H1 (cell line): ENCODE measurements at regions not wholly inside any gene's neighbourhood (a gene's known extent, or its start where the extent isn't known, plus 50 kb on each side); places are given as distances from the start of the nearest gene placed in this dataset.

ENCODE experiments used
- CTCF ChIA-PET: fragments of 300-600 bp; sonication (Branson Sonifier 250); formaldehyde crosslinking; loops from one replicate; lab custom pipeline; 2021; ENCODE audit not compliant: partially characterized antibody; lab: Charles Lee
- POLR2A ChIA-PET: fragments of 300-600 bp; sonication (Branson Sonifier 250); formaldehyde crosslinking; loops from one replicate; lab custom pipeline; 2021; ENCODE audit warnings: inconsistent platforms; ENCODE audit not compliant: partially characterized antibody; lab: Charles Lee
- DNase-seq, 2 experiments: peaks; one replicate each; pipeline versions ENCODE4 v3.0.0 to v3.0.0-alpha.2; 2010 to 2022; ENCODE audit warnings: low spot score in 2 of 2, low read depth in 1 of 2, mixed read lengths in 1 of 2
- FAIRE-seq: peaks from 2 replicates; lab custom pipeline; 2011; peaks lifted over from hg19 to GRCh38; lab: Jason Lieb, UNC
- H2AFZ ChIP-seq: 2 replicates; pipeline ENCODE4 v1.8.1; 2012; ENCODE audit warnings: low read length, inconsistent platforms
- H2AK5ac ChIP-seq: 2 replicates; pipeline ENCODE4 v1.6.1; 2013; ENCODE audit warnings: low read depth, low read length
- H2BK120ac ChIP-seq: replicated peaks from 2 replicates; pipeline ENCODE3; 2013; ENCODE audit warnings: low read depth, low read length, inconsistent platforms
- H2BK12ac ChIP-seq: 2 replicates; pipeline ENCODE4 v1.6.1; 2013; ENCODE audit warnings: low read depth, low read length
- H2BK15ac ChIP-seq: 2 replicates; pipeline ENCODE4 v1.6.1; 2013; ENCODE audit warnings: low read length
- H2BK20ac ChIP-seq: 2 replicates; pipeline ENCODE4 v1.6.1; 2013; ENCODE audit warnings: low read length
- H2BK5ac ChIP-seq: 2 replicates; pipeline ENCODE4 v1.6.1; 2013; ENCODE audit warnings: low read depth, low read length
- H3K14ac ChIP-seq: 2 replicates; pipeline ENCODE4 v1.6.1; 2013; ENCODE audit warnings: inconsistent platforms; ENCODE audit not compliant: insufficient read length
- H3K18ac ChIP-seq: 2 replicates; pipeline ENCODE4 v1.6.1; 2013; ENCODE audit warnings: low read length; ENCODE audit errors: extremely low read depth
- H3K23ac ChIP-seq: 2 replicates; pipeline ENCODE4 v1.6.1; 2013; ENCODE audit warnings: inconsistent platforms; ENCODE audit not compliant: insufficient read length
- H3K23me2 ChIP-seq: 2 replicates; pipeline ENCODE4 v1.6.1; 2013; ENCODE audit warnings: low read depth, low read length
- H3K27ac ChIP-seq: 2 replicates; pipeline ENCODE4 v1.6.1; 2011; ENCODE audit warnings: low read depth, low read length, inconsistent platforms
- H3K27me3 ChIP-seq, 4 experiments: replicated peaks in 1 of 4; 1 replicate in 1 of 4; 2 replicates in 3 of 4; pipeline versions ENCODE4 v1.6.1 to v1.8.1; 2011 to 2013; ENCODE audit warnings: low read length in 3 of 4, mild to moderate bottlenecking in 3 of 4, inconsistent platforms in 2 of 4, mixed read lengths in 2 of 4, moderate library complexity in 1 of 4; ENCODE audit not compliant: control insufficient read depth in 3 of 4, insufficient read depth in 3 of 4; ENCODE audit errors: extremely low read depth in 1 of 4
- H3K36me3 ChIP-seq, 4 experiments: 2 replicates each; pipeline versions ENCODE4 v1.6.1 to v1.8.1; 2011 to 2013; ENCODE audit warnings: mild to moderate bottlenecking in 4 of 4, low read length in 3 of 4, moderate library complexity in 2 of 4, control low read depth in 1 of 4, inconsistent platforms in 1 of 4; ENCODE audit not compliant: insufficient read depth in 4 of 4, control insufficient read depth in 2 of 4
- H3K4ac ChIP-seq: replicated peaks from 2 replicates; pipeline ENCODE3; 2013; ENCODE audit warnings: low read length, low read depth, mixed read lengths, inconsistent platforms; ENCODE audit not compliant: insufficient read length
- H3K4me1 ChIP-seq, 4 experiments: replicated peaks in 1 of 4; 1 replicate in 1 of 4; 2 replicates in 3 of 4; pipeline versions ENCODE4 v1.6.1 to v1.8.1; 2011 to 2013; ENCODE audit warnings: low read length in 3 of 4, inconsistent platforms in 2 of 4, mixed read lengths in 1 of 4; ENCODE audit not compliant: insufficient read depth in 4 of 4, control insufficient read depth in 3 of 4
- H3K4me2 ChIP-seq, 2 experiments: 2 replicates each; pipeline versions ENCODE4 v1.6.1 to v1.8.1; 2011 to 2013; ENCODE audit warnings: low read depth in 2 of 2, low read length in 2 of 2, control low read depth in 1 of 2, inconsistent platforms in 1 of 2, mild to moderate bottlenecking in 1 of 2; ENCODE audit not compliant: insufficient read depth in 1 of 2
- H3K4me3 ChIP-seq, 4 experiments: fragments of 200-600, 300-600 bp in 1 of 4; sonication (generic), shearing (Covaris generic), sonication (Bioruptor Twin) in 1 of 4; 2 replicates each; pipeline versions ENCODE4 v1.5.1 to v1.8.1; 2011 to 2016; ENCODE audit warnings: low read length in 4 of 4, low read depth in 3 of 4, control low read depth in 2 of 4, inconsistent platforms in 2 of 4, mild to moderate bottlenecking in 2 of 4, mixed read lengths in 1 of 4, moderate library complexity in 1 of 4; ENCODE audit not compliant: insufficient read depth in 2 of 4; ENCODE audit errors: extremely low read depth in 1 of 4
- H3K56ac ChIP-seq: replicated peaks from 2 replicates; pipeline ENCODE3; 2013; ENCODE audit warnings: low read depth, mild to moderate bottlenecking, mixed read lengths, low read length, inconsistent platforms; ENCODE audit not compliant: insufficient read length
- H3K79me1 ChIP-seq: 2 replicates; pipeline ENCODE4 v1.6.1; 2013; ENCODE audit warnings: low read depth, low read length, control low read depth
- H3K79me2 ChIP-seq, 2 experiments: 2 replicates each; pipeline versions ENCODE4 v1.6.1 to v1.8.1; 2012 to 2013; ENCODE audit warnings: low read length in 2 of 2, mild to moderate bottlenecking in 2 of 2, inconsistent platforms in 1 of 2; ENCODE audit not compliant: insufficient read depth in 2 of 2, control insufficient read depth in 1 of 2
- H3K9ac ChIP-seq, 4 experiments: replicated peaks in 1 of 4; 1 replicate in 1 of 4; 2 replicates in 3 of 4; pipeline versions ENCODE4 v1.6.1 to v1.8.1; 2011 to 2013; ENCODE audit warnings: low read depth in 3 of 4, low read length in 3 of 4, control low read depth in 2 of 4, mild to moderate bottlenecking in 2 of 4, moderate library complexity in 2 of 4, inconsistent platforms in 1 of 4; ENCODE audit errors: extremely low read depth in 1 of 4
- H3K9me3 ChIP-seq, 2 experiments: 2 replicates each; pipeline versions ENCODE4 v1.6.1 to v1.8.1; 2012 to 2013; ENCODE audit warnings: mild to moderate bottlenecking in 2 of 2, moderate library complexity in 2 of 2, control low read depth in 1 of 2, inconsistent platforms in 1 of 2, low read depth in 1 of 2, low read length in 1 of 2, mixed read lengths in 1 of 2; ENCODE audit not compliant: insufficient read depth in 2 of 2
- H4K20me1 ChIP-seq, 2 experiments: replicated peaks in 1 of 2; 2 replicates each; pipeline versions ENCODE3 to v1.8.1; 2011 to 2013; ENCODE audit warnings: inconsistent platforms in 2 of 2, low read length in 2 of 2, mild to moderate bottlenecking in 1 of 2; ENCODE audit not compliant: insufficient read depth in 2 of 2, control insufficient read depth in 1 of 2
- H4K5ac ChIP-seq: 2 replicates; pipeline ENCODE4 v1.6.1; 2013; ENCODE audit warnings: low read length, low read depth, mixed read lengths, inconsistent platforms; ENCODE audit not compliant: insufficient read length
- H4K8ac ChIP-seq: 2 replicates; pipeline ENCODE4 v1.8.0; 2013; ENCODE audit warnings: mild to moderate bottlenecking, moderate library complexity, low read length, inconsistent platforms; ENCODE audit not compliant: insufficient read depth; ENCODE audit errors: extremely low read depth
- H4K91ac ChIP-seq: replicated peaks from 2 replicates; pipeline ENCODE3; 2013; ENCODE audit warnings: low read length, mixed read lengths, inconsistent platforms; ENCODE audit not compliant: insufficient read length
- CTCF ChIP-seq, 3 experiments: IDR thresholded peaks; 1 replicate in 2 of 3; 2 replicates in 1 of 3; pipeline versions ENCODE4 v1.5.1 to v1.6.1; 2011; ENCODE audit warnings: low read length in 3 of 3, mild to moderate bottlenecking in 3 of 3, inconsistent platforms in 2 of 3, low read depth in 1 of 3, moderate library complexity in 1 of 3; ENCODE audit not compliant: insufficient read depth in 1 of 3; ENCODE audit errors: control extremely low read depth in 1 of 3
- RAD21 ChIP-seq, 2 experiments: IDR thresholded peaks in 1 of 2; conservative IDR thresholded peaks in 1 of 2; 2 replicates each; pipeline ENCODE4 v1.6.1; 2011; ENCODE audit warnings: low read depth in 2 of 2, low read length in 2 of 2, improper control_type of control experiment in 1 of 2, inconsistent platforms in 1 of 2, mild to moderate bottlenecking in 1 of 2, moderate library complexity in 1 of 2
- SP1 ChIP-seq: IDR thresholded peaks from 2 replicates; pipeline ENCODE4 v1.6.1; 2011; ENCODE audit warnings: low read depth, low read length
- TAF1 ChIP-seq: IDR thresholded peaks from 2 replicates; pipeline ENCODE4 v1.6.1; 2011; ENCODE audit warnings: mild to moderate bottlenecking, low read depth, low read length
- YY1 ChIP-seq: IDR thresholded peaks from 2 replicates; pipeline ENCODE4 v1.6.1; 2011; ENCODE audit warnings: low read depth, mild to moderate bottlenecking, low read length
- WGBS, 2 experiments: shearing (Covaris generic) in 1 of 2; methylation state at CpG; one replicate each; pipeline versions ENCODE4 v1.1.6 to v1.1.7; 2013 to 2015; ENCODE audit warnings: low lambda C conversion rate in 2 of 2, mixed read lengths in 2 of 2, inconsistent platforms in 1 of 2, low coverage in 1 of 2, missing lambda C conversion rate in 1 of 2; ENCODE audit not compliant: insufficient replicate concordance in 2 of 2, insufficient coverage in 1 of 2, insufficient read length in 1 of 2; ENCODE audit errors: extremely low coverage in 1 of 2, missing lambda C conversion rate in 1 of 2; 5-methylcytosine and 5-hydroxymethylcytosine counted together

DNA sequence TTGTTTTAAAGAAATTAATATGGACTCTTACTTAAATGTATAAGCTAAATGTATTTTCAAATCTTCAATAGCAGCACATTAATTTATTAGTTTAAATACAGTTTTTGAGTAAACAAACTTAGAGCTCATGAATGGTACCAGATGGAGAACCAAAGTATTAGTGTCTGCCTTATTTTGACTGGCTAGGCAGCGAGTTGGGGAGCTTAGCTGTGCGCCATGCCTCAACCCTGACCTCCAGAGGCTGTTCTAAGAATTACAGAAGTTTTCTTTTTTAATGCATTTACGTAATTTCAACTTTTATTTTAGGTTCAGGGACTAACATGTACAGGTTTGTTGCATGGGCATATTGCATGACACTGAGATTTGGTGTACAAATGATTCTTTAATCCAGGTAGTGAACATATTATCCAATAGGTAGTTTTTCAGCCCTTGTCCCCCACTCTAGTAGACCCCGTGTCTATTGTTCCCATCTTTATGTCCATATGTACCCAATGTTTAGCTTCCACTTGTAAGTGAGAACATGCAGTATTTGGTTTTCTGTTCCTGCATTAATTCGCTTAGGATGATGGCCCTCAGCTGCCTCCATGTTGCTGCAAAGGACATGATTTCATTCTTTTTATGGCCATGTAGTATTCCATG, 166.8 kb downstream of the IQUB start:
- Histone ChIP-seq H4K5ac (no peak overlapping the region), H2BK15ac (no peak overlapping the region), H4K20me1 (no peaks in the 10 kb centered on the region), H2BK20ac (no peak overlapping the region), H3K4me2 (no peak overlapping the region), H3K27me3 (no peaks in the 10 kb centered on the region), H3K23ac (no peak overlapping the region), H3K4ac (no peak overlapping the region), H3K27ac (no peak overlapping the region), H4K91ac (no peak overlapping the region), H3K4me1 (no peaks in the 10 kb centered on the region), H3K79me2 (no peaks in the 10 kb centered on the region), H2AK5ac (no peak overlapping the region), H3K14ac (no peak overlapping the region), H3K36me3 (no peaks in the 10 kb centered on the region), H2AFZ (no peak overlapping the region), H3K56ac (no peak overlapping the region), H3K9ac (no peak overlapping the region), H3K23me2 (no peaks in the 10 kb centered on the region), H4K8ac (no peak overlapping the region), H2BK120ac (no peak overlapping the region), H3K4me3 (no peak overlapping the region), H2BK5ac (no peak overlapping the region), H2BK12ac (no peak overlapping the region), H3K79me1 (no peaks in the 10 kb centered on the region), H3K9me3 (no peaks in the 10 kb centered on the region), H3K18ac (no peak overlapping the region)
- 40% methylated on average over 5 of the region's 5 CpGs; no CpG with 5 or more reads in 1 of the 2 experiments for WGBS, 2 experiments
- ChIA-PET POLR2A (interaction anchor here (1.2 to 1.6 kb wide), 2 partner anchors 64 to 72 kb away, joined by 4 read pairs; no protein-coding TSS in a partner anchor), CTCF (interaction anchor here (0.6 to 4.6 kb wide), 52 partner anchors 8 to 718 kb away, joined by 3 to 42 read pairs (median 4); no protein-coding TSS in a partner anchor)
- DNase-seq, result no peak
- peak; percentile 80 for FAIRE-seq
- no peak for TF ChIP-seq SP1
- no peak for TF ChIP-seq YY1
- TF ChIP-seq RAD21 (IDR thresholded peaks at IDR 0.05 in 1 of 2, conservative IDR thresholded peaks at IDR 0.05 in 1 of 2; ENCODE audit: low read depth in 2 of 2, low read length in 2 of 2), result peak; percentile 88 to 90
- peak; percentile 57 to 76 (median 64) for TF ChIP-seq CTCF (IDR thresholded peaks at IDR 0.05; ENCODE audit: control extremely low read depth in 1 of 3, insufficient read depth in 1 of 3, low read depth in 1 of 3, low read length in 3 of 3)
- TF ChIP-seq TAF1, result no peak
